Tibial nerve (tissue), 3 donors: ENCODE measurements at regions not wholly inside any gene's neighbourhood (a gene's known extent, or its start where the extent isn't known, plus 50 kb on each side); places are given as distances from the start of the nearest gene placed in this dataset.

ENCODE experiments used
- CTCF ChIP-seq, 5 experiments: fragments of 200-600 bp in 3 of 5; fragments of 450-650 bp in 2 of 5; sonication (generic) in 3 of 5; IDR thresholded peaks; one replicate each; pipeline ENCODE4 v1.5.1; 2016 to 2019; ENCODE audit warnings: antibody characterized with exemption in 5 of 5, mild to moderate bottlenecking in 3 of 5, moderate library complexity in 2 of 5
- POLR2A ChIP-seq, 2 donors: fragments of 450-650 bp; IDR thresholded peaks; one replicate each; pipeline ENCODE4 v1.6.1; 2017; ENCODE audit warnings: antibody characterized with exemption in 2 of 2, mild to moderate bottlenecking in 2 of 2, moderate library complexity in 2 of 2

- TF ChIP-seq CTCF (IDR thresholded peaks at IDR 0.05) (no peak), POLR2A (IDR thresholded peaks at IDR 0.05) (no peak)
Measured at GRCh38 chr10:116796469-116796868, 52.8 kb upstream of the ENO4 start.
